ENCODE measurements at regions not wholly inside any gene's neighbourhood (a gene's known extent, or its start where the extent isn't known, plus 50 kb on each side); places are given as distances from the start of the nearest gene placed in this dataset.

GRCh38 chr10:10826125-10826524 is 191.5 kb upstream of the CELF2 start:
- DNase-seq (ENCODE audit: low read depth) = peak; percentile 81

GRCh38 chr10:10828623-10829022 is 189.0 kb upstream of the CELF2 start:
- Histone ChIP-seq H3K36me3 (ENCODE audit: control insufficient read depth, insufficient read depth, low read length) (no peaks in the 10 kb centered on the region), H3K4me3 (ENCODE audit: low read depth, low read length) (no peak overlapping the region), H3K27me3 (ENCODE audit: control insufficient read depth, insufficient read depth, low read length) (no peaks in the 10 kb centered on the region)
- DNase-seq (ENCODE audit: low read depth) = no peak
- TF ChIP-seq CTCF (IDR thresholded peaks at IDR 0.05; ENCODE audit: insufficient read depth, low read length, poor library complexity, severe bottlenecking) = no peak

More at GRCh38 chr10:10826125-10826524, 191.5 kb upstream of the CELF2 start:
- no peak overlapping the region for H3K4me3 ChIP-seq (ENCODE audit: low read depth, low read length)
- H3K27me3 ChIP-seq (ENCODE audit: control insufficient read depth, insufficient read depth, low read length) = no peaks in the 10 kb centered on the region
- TF ChIP-seq CTCF (IDR thresholded peaks at IDR 0.05; ENCODE audit: insufficient read depth, low read length, poor library complexity, severe bottlenecking) = no peak
- no peaks in the 10 kb centered on the region for H3K36me3 ChIP-seq (ENCODE audit: control insufficient read depth, insufficient read depth, low read length)

GRCh38 chr10:10829576-10829975 is 188.1 kb upstream of the CELF2 start:
- no peaks in the 10 kb centered on the region for H3K36me3 ChIP-seq (ENCODE audit: control insufficient read depth, insufficient read depth, low read length)
- no peak for DNase-seq (ENCODE audit: low read depth)
- TF ChIP-seq CTCF (IDR thresholded peaks at IDR 0.05; ENCODE audit: insufficient read depth, low read length, poor library complexity, severe bottlenecking) = no peak
- no peaks in the 10 kb centered on the region for H3K27me3 ChIP-seq (ENCODE audit: control insufficient read depth, insufficient read depth, low read length)
- H3K4me3 ChIP-seq (ENCODE audit: low read depth, low read length) = no peak overlapping the region

- no peaks in the 10 kb centered on the region for H3K36me3 ChIP-seq (ENCODE audit: control insufficient read depth, insufficient read depth, low read length)
- H3K4me3 ChIP-seq (ENCODE audit: low read depth, low read length) = no peak overlapping the region
- H3K27me3 ChIP-seq (ENCODE audit: control insufficient read depth, insufficient read depth, low read length) = no peaks in the 10 kb centered on the region
- TF ChIP-seq CTCF (IDR thresholded peaks at IDR 0.05; ENCODE audit: insufficient read depth, low read length, poor library complexity, severe bottlenecking) = no peak
- DNase-seq (ENCODE audit: low read depth) = peak; percentile 39
These were observed 187.2 kb upstream of the CELF2 start for GRCh38 chr10:10830293-10830986.

DNA sequence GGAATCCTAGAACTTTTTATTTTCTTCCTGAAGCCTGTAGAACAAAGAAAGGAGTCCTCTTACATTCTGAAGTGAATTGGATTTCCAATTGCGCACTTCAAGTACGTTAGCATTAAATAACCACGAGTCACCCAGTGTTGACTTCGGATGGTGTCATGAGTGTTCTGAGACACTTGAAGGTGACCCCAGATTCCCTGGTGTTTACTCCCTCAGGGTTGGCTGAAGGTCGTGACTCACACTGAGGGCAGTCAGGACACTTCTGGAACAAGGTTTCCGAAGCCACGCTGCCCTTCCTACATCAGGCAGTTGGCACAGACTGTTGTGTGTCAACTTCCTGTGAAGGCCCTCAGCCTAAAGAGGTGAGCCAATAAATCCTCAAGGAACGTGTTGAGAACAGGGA is 186.6 kb upstream of the CELF2 start:
- H3K36me3 ChIP-seq (ENCODE audit: control insufficient read depth, insufficient read depth, low read length) = no peaks in the 10 kb centered on the region
- TF ChIP-seq CTCF (IDR thresholded peaks at IDR 0.05; ENCODE audit: insufficient read depth, low read length, poor library complexity, severe bottlenecking) = no peak
- no peak overlapping the region for H3K4me3 ChIP-seq (ENCODE audit: low read depth, low read length)
- no peaks in the 10 kb centered on the region for H3K27me3 ChIP-seq (ENCODE audit: control insufficient read depth, insufficient read depth, low read length)
- DNase-seq (ENCODE audit: low read depth) = peak; percentile 45

GRCh38 chr10:10833955-10834354 is 183.7 kb upstream of the CELF2 start:
- no peak for TF ChIP-seq CTCF (IDR thresholded peaks at IDR 0.05; ENCODE audit: insufficient read depth, low read length, poor library complexity, severe bottlenecking)

More at GRCh38 chr10:10833955-10834354, 183.7 kb upstream of the CELF2 start:
- H3K36me3 ChIP-seq (ENCODE audit: control insufficient read depth, insufficient read depth, low read length) = no peaks in the 10 kb centered on the region
- H3K4me3 ChIP-seq (ENCODE audit: low read depth, low read length) = no peak overlapping the region
- DNase-seq (ENCODE audit: low read depth) = no peak
- H3K27me3 ChIP-seq (ENCODE audit: control insufficient read depth, insufficient read depth, low read length) = no peaks in the 10 kb centered on the region

Measured in kidney epithelial cell (primary cell).